ENCODE measurements at regions not wholly inside any gene's neighbourhood (a gene's known extent, or its start where the extent isn't known, plus 50 kb on each side); places are given as distances from the start of the nearest gene placed in this dataset.

DNA sequence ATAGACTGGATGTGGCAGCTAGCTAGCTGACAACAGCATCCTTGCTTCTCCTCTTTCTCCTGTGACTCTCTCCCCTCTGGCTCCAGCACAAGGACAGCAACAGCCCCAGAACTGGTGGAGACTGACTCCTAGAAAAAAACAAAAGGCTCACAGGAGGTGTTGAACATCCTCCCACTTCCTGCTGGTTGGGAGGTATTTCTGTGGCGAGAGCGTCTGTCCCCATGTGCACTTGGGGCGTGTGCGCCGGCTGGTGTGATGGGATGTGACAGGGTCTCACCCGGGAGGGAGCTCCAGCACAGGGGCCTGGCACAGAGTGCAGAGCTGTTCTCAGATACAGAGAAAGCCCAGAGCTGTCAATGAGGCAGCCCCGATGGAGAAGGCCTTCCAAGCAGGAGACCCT, 107.2 kb upstream of the E2F8 start:
- TF ChIP-seq CTCF (conservative IDR thresholded peaks at IDR 0.05), result no peak
- no peak for TF ChIP-seq ZFX (IDR thresholded peaks at IDR 0.05)

Data from C4-2B (cell line).